Activated CD4-positive, alpha-beta T cell treated with anti-CD3 and anti-CD28 coated beads, Interleukin-2, Interleukin-6, amounts not matched to agents 100 ng/mL and 50 ng/mL, durations not matched to agents 16 hours and 8 hours (primary cell): ENCODE measurements at regions not wholly inside any gene's neighbourhood (a gene's known extent, or its start where the extent isn't known, plus 50 kb on each side); places are given as distances from the start of the nearest gene placed in this dataset.
"Not testable (repeated sequence)": the region's sequence is repeated elsewhere in the genome, so short reads cannot be mapped to it uniquely, and the experiment has no call there.

Source experiments
- DNase-seq: peaks from one replicate; pipeline ENCODE4 v3.0.0-alpha.2; 2020

GRCh38 chr20:52425253-52425652 lies 233.7 kb upstream of the ZFP64 start:
- no peak for DNase-seq

- DNase-seq, result not testable (repeated sequence)
These were observed 232.9 kb upstream of the ZFP64 start for GRCh38 chr20:52424357-52424942.

GRCh38 chr20:52423536-52424140 lies 232.1 kb upstream of the ZFP64 start:
- DNase-seq, result not testable (repeated sequence)

GRCh38 chr20:52422574-52423336 lies 231.2 kb upstream of the ZFP64 start:
- DNase-seq, result no peak

GRCh38 chr20:52420805-52421204 lies 229.2 kb upstream of the ZFP64 start:
- no peak for DNase-seq

GRCh38 chr20:52419205-52419604 lies 227.6 kb upstream of the ZFP64 start:
- DNase-seq, result no peak

- DNase-seq, result no peak
These were observed 225.4 kb upstream of the ZFP64 start for GRCh38 chr20:52416953-52417352.

GRCh38 chr20:52411611-52412010 lies 220.0 kb upstream of the ZFP64 start:
- DNase-seq, result no peak

- DNase-seq, result no peak
These were observed 219.2 kb upstream of the ZFP64 start for GRCh38 chr20:52410731-52411234.

GRCh38 chr20:52410182-52410647 lies 218.6 kb upstream of the ZFP64 start:
- peak; percentile 63 for DNase-seq

- DNase-seq, result no peak
These were observed 214.4 kb upstream of the ZFP64 start for GRCh38 chr20:52405986-52406385.

GRCh38 chr20:52405417-52405816 lies 213.8 kb upstream of the ZFP64 start:
- peak; percentile 29 for DNase-seq

GRCh38 chr20:52404671-52405070 lies 213.1 kb upstream of the ZFP64 start:
- DNase-seq, result no peak

GRCh38 chr20:52402950-52403349 lies 211.4 kb upstream of the ZFP64 start:
- DNase-seq, result peak; percentile 23

- DNase-seq, result no peak
These were observed 210.9 kb upstream of the ZFP64 start for GRCh38 chr20:52402514-52402913.

- no peak for DNase-seq
These were observed 209.9 kb upstream of the ZFP64 start for GRCh38 chr20:52401431-52401830.

- DNase-seq, result no peak
These were observed 207.8 kb upstream of the ZFP64 start for GRCh38 chr20:52399352-52399751.

GRCh38 chr20:52389606-52390005 lies 198.0 kb upstream of the ZFP64 start:
- DNase-seq, result no peak

- no peak for DNase-seq
These were observed 192.5 kb upstream of the ZFP64 start for GRCh38 chr20:52383995-52384621.

GRCh38 chr20:52382933-52383332 lies 191.4 kb upstream of the ZFP64 start:
- DNase-seq, result no peak

- peak; percentile 35 for DNase-seq
These were observed 188.3 kb upstream of the ZFP64 start for GRCh38 chr20:52379723-52380336.

GRCh38 chr20:52372169-52372568 lies 180.6 kb upstream of the ZFP64 start:
- no peak for DNase-seq

- no peak for DNase-seq
These were observed 174.1 kb upstream of the ZFP64 start for GRCh38 chr20:52365688-52366087.
